GM08714 (cell line): ENCODE measurements at regions not wholly inside any gene's neighbourhood (a gene's known extent, or its start where the extent isn't known, plus 50 kb on each side); places are given as distances from the start of the nearest gene placed in this dataset.

Experiments used
- H3K4me3 ChIP-seq: fragments of 200-500 bp; sonication (Bioruptor generic); 2 replicates; pipeline ENCODE4 v1.5.1; 2014; ENCODE audit warnings: mild to moderate bottlenecking, low read length, inconsistent platforms
- ZNF274 ChIP-seq: IDR thresholded peaks from 2 replicates; pipeline ENCODE4 v1.6.1; 2012; ENCODE audit warnings: mild to moderate bottlenecking, low read depth, low read length

DNA sequence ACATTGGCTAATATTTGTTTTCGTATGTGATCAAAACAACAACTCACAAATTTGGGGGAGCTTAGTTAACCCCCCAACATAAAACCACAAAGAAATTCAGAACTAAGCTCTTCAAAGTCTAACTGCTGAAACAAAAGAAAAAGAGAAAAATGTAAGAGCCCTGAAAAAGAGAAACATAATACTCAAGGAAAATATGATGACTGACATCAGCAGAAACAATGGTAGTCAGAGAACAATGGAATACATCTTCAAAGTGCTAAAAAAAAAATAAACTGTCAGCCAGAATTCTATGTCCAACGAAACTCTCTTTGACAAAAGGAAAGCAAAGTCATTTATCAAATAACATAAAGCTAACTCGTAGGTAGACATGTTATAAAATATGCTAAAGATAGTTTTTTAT lies 566.3 kb upstream of the GRAMD2B start:
- no peak for TF ChIP-seq ZNF274
- H3K4me3 ChIP-seq, result no peak overlapping the region

DNA sequence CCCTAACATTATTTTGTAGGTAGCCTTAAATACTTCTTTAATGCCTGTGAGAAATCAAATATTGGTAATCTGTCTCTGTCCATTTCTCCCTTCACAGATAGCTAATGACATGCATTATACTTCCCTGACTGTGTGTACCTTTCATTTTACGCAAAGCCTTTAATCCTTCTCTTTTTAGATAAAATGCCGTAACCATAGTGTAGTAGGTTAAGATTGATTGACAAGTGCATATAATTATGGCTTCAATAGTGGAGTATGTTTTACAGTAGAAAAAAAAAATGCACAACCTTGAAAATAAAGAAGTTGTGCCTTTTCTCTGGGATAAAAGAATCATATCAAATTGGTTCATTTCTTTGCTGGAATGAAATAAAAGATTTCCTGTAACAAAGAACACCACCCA lies 559.6 kb upstream of the GRAMD2B start:
- no peak for TF ChIP-seq ZNF274
- no peak overlapping the region for H3K4me3 ChIP-seq

DNA sequence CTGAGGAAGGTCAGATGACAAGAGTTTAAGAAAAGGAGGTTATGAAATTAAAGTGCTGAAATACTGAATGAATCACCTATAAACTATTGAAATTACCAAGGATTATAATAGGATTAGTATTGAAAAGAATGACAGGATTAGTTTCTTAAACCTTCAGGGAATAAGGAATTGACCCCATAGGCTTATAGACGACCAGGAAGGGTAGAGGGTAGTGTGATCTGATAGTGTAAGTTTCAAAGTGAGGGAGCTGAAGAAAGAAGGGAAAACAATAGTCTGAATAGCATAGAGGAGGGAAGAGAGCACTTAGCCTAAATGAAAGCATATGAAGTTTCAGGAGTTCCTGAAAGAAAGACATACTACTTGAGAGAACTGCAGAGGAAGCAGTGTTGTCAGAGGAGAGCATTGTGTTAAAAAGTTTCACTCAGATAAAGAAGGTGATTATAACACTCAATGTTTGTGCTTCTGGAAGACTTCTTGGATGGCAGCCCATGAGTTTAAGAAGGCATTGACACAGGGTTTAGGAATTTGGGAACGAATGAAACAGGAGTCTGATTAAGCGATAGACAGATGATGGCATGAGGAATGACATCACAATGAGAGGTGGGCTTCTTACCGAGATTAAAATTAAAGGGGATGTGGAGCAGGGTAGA lies 557.9 kb upstream of the GRAMD2B start:
- H3K4me3 ChIP-seq, result no peak overlapping the region
- TF ChIP-seq ZNF274, result no peak

DNA sequence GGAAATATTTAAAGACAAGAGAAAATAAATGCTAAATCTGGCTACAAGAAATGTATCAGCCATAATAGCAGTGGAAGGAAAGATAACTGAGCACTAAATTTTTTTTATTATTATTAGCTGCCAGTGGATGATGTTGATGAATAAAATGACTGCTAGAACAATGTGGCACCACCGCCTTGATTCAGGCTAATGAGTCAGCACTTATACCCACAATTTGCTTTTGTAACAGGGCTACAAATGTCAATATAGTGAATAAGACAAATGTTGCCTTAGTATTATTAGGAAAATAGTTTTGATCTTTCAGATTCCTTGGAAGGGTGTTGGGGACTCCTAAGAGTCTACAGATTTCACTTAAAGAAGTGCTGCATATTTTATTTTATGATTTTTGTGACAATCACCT lies 555.2 kb upstream of the GRAMD2B start:
- no peak overlapping the region for H3K4me3 ChIP-seq
- no peak for TF ChIP-seq ZNF274

DNA sequence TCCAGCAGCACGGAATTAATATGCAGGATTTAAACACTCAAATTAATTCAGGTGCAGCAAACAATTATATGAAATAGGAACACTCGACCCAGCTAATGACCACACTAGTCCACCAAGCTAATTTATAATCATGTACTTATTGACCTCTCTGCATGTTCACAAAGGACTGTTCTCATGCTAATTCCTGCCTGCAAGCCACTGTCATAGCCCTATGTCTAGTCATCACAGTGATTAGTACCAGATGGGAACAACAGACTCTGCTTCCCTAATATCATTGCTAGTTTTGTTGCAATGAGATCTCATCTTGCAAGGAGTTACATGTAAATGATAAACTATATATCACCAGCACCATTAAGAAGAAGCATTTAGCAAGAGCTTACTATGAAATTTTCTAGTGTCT lies 553.0 kb upstream of the GRAMD2B start:
- no peak for TF ChIP-seq ZNF274
- no peak overlapping the region for H3K4me3 ChIP-seq

DNA sequence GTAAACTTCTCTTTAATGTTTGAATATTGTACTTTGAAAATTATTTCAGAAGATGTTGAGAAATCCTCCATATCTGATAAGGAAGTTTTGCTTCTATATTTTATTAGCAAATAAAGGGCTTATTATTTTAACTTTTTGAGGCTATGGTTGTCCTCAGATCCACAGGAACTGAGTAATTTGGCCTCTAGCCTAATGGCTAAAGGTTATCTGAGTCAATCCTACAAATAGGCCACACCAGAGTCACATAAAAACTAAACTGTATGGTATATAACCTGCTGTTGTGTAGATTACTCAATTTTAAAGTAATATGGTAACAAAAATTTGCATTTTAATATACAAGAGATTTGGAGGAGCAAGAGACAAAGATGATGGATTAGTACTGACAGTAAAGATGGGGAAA lies 549.2 kb upstream of the GRAMD2B start:
- no peak for TF ChIP-seq ZNF274
- H3K4me3 ChIP-seq, result no peak overlapping the region

DNA sequence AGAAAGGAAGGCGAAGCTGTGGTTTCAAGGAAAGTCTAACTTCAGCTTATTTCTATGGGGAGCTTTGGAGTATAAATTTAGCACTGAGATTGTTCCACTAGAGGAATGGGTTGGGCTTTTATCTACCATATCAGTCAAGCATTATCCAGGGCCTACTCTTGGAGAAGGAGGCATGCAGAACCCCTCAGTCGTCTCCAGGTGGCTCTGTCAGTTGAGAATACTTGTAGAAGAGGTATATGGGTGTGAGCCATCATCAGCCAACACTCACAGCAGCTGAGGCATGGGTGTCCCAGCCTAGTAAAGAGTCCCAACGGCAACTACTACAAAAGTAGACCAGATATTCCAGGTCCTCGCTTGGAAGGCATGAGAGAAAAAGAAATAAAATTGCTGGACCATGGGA lies 548.5 kb upstream of the GRAMD2B start:
- H3K4me3 ChIP-seq, result no peak overlapping the region
- no peak for TF ChIP-seq ZNF274

DNA sequence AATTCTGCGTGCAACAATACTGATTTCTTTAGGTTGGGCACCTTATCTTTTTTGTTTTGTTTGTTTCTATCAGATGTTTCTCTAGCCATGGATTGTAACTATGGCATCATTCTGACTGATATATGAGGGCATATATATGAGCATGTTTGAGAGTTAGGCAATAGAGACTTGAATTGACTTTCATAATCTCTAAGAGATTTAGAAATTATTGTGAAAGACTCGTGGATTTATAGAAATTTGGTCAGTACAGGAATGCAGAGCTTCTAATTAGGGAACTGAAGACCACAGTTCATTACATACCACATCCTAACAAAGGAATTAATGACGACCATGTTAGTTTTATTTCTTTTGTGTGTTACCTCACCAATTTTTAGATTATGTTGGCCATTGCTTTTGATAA lies 546.0 kb upstream of the GRAMD2B start:
- TF ChIP-seq ZNF274, result no peak
- H3K4me3 ChIP-seq, result no peak overlapping the region

DNA sequence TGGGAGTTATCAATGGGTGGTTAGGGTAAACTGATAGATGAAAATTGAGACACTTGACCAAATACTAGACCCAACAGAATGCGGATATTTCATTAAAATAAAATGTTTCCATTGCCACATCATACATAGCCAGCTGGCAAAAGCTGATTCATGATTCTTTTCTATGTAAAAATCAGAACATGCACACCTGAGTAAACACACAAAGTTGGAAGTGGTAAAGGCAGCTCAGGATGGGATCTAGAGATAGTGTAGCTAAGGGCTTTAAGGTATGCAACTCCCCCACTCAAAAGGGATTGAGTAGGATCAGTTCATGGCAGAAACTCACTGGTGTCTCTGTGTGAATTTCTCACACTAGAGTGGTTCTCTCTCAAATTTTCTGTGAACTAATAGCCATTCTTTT lies 541.1 kb upstream of the GRAMD2B start:
- H3K4me3 ChIP-seq, result no peak overlapping the region
- no peak for TF ChIP-seq ZNF274

DNA sequence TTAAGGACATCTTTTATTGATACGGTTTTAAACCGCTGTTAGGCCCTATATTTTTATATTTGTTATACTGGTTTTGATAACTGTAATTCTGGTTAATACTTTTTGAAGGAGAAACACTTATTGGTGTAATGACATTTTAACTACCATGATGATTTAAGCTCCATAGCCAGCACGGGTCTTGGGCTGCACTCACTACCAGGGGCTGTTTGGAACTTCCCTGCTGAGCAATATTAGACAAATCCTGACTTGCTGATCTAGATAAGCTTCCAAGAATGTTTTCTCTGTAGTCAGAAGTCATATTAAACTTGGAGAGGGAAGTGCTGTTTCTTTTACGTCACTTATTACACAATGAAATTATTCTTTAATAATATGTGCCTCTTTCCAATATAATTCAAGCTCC lies 540.0 kb upstream of the GRAMD2B start:
- no peak for TF ChIP-seq ZNF274
- no peak overlapping the region for H3K4me3 ChIP-seq

DNA sequence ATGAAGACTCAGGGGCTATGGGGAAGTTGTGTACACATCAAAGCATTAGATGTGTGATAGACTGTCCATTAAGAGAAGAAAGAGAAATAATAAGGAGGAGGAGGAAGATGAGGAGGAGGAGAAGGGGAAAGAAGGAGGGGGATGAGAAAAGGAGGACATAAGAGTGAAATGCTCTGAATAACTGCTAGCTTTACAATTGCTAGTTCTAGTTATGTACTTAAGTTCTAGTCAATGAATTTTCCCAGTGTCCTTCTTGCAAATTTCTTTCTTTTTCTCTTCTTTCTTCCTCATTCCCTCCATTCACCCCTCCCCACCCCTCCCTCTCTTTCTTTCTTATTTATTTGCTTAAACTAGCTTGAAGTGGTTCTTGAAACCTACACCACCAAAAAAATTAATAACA lies 534.9 kb upstream of the GRAMD2B start:
- no peak overlapping the region for H3K4me3 ChIP-seq
- TF ChIP-seq ZNF274, result no peak

DNA sequence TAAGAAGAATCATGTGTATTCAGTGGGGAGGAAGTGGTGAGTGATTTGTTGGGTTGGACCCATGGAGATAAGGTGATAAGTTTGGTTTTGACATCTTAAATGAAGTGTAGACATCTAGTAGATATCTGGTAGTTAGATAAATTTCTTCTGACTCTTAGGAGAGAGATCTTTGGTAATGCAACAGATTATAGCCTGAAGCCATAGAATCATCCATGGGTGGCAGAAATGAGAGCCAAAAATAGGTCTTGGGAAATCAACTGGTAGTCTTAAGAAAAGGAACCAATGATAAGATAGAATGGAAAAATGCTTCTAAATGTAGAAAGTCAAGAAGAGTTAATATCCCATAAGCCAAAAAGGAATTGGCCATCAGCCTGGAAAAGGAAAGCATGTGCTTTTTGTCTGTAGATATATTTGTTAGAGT lies 532.7 kb upstream of the GRAMD2B start:
- no peak for TF ChIP-seq ZNF274
- no peak overlapping the region for H3K4me3 ChIP-seq

DNA sequence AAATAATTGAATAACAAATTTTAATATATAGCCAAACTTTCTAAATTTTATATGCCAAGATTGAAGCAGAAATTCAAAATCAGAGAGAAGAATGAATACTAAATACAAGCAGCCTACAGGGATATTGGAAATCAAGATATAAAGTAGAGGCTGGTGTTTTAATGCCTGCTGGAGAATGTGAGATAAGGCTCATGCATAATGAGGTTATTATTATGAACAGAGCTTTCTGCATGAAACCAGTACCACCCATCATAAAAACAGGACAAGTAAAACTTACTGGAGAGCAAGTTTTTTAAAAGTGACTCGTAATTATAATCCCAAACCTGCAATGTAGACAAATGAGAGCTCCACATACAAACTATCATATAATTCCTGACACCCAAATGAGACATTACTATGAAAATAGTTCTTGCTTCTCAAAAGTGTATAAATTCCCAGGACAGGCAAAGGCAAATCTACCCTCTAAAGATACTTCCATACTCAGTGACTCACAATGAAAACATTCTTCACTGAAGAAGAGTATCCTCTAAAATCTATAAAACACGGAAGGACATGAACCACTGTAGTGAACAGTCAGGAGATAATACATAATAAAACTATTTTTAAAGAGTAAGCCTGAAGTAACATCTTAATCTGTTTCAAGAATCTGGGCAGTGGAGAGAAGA lies 532.0 kb upstream of the GRAMD2B start:
- H3K4me3 ChIP-seq, result no peak overlapping the region
- TF ChIP-seq ZNF274, result no peak

DNA sequence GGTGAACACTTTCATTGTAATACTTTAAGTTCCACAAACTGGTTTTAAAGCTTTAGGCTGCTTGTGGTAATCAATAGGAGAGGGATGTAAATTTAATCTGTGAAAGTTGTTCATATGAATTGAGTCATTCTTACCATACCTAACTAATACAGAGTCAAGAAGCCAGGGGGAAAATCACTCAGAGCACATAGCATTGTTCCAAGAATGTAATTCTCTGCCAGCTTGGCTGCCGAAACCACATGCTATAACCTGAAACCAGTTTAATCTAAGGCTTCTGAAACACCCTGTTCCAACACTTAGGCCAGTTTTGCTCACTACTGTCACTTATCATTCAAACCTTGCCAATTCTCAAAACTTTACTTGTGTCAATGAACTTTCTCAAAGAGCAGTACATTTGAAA lies 528.8 kb upstream of the GRAMD2B start:
- TF ChIP-seq ZNF274, result no peak
- no peak overlapping the region for H3K4me3 ChIP-seq

DNA sequence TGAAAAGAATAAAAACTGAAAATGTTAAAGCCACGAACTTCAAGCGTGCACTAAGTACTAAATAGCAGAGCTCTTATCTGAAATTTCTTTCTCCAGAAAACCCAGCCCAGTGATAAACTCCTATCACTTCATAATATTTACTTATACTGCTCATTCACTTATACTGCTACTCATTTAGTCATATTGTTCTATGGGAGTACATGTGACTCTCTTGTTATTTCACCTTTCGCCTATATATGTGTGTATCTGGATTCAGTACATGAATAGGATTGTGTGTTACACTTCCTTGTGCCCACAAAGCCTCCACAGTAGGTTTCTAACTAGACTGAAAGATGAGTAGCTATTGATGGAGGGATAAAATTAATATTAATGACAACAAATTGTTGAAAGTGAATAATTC lies 526.8 kb upstream of the GRAMD2B start:
- no peak for TF ChIP-seq ZNF274

DNA sequence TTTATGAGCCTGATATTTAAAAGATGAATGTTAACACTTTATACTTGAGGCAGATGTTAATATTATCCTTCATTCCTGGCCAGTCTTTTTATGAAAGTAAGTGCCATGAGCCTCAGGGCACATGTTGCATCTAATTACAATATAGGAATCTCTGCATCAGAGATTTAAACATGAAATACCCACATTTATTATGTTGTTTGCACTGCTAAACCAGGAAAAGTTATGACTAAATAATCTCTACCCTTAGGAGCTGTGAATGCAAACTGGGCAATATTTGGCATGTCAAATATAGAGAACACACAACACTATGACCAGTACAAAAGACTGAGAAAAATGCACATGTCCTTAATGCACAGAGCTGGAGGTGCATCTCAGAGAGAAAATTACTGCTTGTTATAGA lies 526.1 kb upstream of the GRAMD2B start:
- no peak overlapping the region for H3K4me3 ChIP-seq
- no peak for TF ChIP-seq ZNF274

More for the DNA sequence above, 526.8 kb upstream of the GRAMD2B start:
- no peak overlapping the region for H3K4me3 ChIP-seq
